Choroid plexus epithelial cell (primary cell): ENCODE measurements at regions not wholly inside any gene's neighbourhood (a gene's known extent, or its start where the extent isn't known, plus 50 kb on each side); places are given as distances from the start of the nearest gene placed in this dataset.

Source experiments
- DNase-seq: peaks from one replicate; pipeline ENCODE4 v3.0.0-alpha.2; 2010; ENCODE audit warnings: low read depth
- H3K4me3 ChIP-seq: 2 replicates; pipeline ENCODE4 v1.5.1; 2011; ENCODE audit warnings: low read depth, mild to moderate bottlenecking, control low read depth, low read length, moderate library complexity
- TF ChIP-seq, protein P1 (sequence below): conservative IDR thresholded peaks from 2 replicates; pipeline ENCODE4 v1.5.1; 2011; ENCODE audit warnings: low read depth, mild to moderate bottlenecking, control low read depth, inconsistent platforms, low read length, moderate library complexity

DNA sequence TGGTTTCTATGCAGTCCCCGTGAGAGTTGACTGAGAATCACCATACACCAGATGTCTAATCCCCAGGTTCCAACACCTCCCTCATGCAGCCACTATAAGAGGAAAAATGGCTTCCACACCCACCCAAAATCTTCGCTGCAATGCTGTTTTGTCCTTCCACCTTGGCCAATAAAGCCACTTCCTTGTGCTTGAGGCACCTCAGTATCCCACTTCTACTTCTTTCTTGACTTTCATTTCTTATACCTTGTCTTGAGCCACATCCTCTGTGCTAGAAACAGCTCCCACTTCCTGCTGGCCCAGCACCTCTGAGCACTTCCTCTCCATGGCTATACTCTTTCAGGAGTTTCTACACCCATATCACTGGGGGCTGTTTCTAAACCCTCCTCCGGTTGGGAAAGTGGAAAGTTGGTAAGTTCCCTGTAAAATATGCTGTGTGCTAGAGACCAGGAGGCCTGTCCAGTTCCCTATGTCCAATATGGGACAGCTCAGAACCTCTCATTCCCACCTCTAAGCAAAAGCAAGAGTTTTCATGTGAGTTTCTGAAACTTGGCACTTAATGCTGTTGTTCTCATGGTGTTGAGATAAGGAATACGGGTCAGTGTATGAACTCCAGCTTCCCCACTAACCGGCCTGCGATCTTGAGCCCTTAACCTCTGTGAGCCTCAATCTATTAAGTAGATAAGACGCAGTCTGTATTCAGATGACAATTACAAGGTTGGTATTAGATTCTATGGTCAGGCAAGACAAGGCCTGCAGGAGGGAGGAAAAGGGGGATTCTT is 209.1 kb upstream of the ID2 start:
- no peak for DNase-seq
- H3K4me3 ChIP-seq = no peak overlapping the region
- TF ChIP-seq, protein P1, sequence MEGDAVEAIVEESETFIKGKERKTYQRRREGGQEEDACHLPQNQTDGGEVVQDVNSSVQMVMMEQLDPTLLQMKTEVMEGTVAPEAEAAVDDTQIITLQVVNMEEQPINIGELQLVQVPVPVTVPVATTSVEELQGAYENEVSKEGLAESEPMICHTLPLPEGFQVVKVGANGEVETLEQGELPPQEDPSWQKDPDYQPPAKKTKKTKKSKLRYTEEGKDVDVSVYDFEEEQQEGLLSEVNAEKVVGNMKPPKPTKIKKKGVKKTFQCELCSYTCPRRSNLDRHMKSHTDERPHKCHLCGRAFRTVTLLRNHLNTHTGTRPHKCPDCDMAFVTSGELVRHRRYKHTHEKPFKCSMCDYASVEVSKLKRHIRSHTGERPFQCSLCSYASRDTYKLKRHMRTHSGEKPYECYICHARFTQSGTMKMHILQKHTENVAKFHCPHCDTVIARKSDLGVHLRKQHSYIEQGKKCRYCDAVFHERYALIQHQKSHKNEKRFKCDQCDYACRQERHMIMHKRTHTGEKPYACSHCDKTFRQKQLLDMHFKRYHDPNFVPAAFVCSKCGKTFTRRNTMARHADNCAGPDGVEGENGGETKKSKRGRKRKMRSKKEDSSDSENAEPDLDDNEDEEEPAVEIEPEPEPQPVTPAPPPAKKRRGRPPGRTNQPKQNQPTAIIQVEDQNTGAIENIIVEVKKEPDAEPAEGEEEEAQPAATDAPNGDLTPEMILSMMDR = no peak

DNA sequence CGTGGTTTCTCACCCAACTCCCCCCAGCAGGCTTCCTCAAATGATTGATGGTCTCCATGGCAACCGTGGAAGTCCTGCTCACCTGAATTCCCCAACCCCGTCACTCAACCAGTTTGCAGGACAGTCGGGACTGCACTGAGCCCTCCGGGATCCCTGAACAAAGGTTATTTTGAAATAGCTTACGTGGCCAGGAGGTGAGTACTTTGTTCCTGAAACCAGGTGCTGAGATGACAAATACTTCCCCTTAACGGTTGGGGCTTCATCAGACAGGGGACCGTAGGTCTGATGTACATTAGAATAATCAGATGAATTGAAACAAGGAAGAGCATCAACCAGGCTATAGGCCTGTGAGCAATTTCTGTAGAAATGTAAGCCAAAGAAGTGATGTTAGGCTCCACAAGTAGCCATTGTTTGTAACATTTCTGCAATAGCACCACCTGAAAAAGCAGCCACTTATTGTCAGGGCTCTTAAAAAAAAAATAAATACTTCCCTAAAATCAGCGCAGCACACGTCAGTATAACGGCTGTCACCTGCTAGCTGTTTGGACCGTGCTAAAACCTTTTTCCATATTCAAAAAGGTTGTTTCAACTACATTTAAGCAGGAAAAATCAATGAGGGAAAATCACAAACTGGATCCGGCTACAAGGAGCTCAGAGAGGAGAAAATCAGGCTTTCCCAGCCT is 206.4 kb upstream of the ID2 start:
- no peak for DNase-seq
- TF ChIP-seq, protein P1 = no peak
- H3K4me3 ChIP-seq = no peak overlapping the region

DNA sequence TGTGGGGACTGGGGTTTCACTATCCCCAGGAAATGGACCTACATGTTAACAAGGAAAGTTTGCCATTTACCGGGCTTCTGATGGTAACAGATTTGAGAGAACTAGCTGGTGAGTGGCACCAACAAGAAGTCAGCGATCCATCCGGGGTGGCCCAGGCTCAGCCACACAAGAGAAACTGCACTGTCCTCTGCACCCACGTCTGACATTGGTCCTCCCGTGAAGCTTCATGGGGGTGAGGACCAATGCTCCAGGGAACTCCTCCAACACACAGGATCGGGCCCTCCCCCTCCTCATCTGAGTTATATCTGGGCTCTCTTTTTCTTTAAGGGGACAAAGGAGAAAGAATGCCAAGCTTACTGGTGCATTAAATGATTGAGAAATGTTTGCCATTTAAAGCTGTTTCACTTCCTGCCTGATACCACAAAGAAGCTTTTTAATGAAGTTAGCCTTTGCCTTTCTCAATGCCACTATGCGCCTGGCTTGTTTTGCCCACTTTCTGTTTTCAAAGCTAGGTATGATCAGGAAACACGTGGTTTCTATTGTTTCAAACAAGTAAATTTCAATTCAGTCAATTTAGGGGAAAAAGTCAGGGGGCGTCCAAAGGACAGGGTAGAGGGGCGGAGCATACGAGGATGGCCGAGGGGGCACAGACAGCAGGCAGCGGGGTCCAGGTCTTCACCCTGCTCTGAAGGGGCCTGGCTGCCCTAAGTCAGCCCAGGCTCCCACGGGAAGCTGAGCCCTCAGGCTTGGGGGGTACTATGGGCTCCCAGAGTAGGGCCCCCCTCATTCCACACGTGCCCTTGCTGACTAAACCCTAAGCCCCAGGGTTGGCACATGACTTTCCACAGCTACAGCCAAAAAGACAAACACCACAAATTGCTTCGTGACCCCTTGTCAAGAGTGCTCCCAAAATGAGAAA is 204.0 kb upstream of the ID2 start:
- H3K4me3 ChIP-seq = no peak overlapping the region
- TF ChIP-seq, protein P1 = no peak
- no peak for DNase-seq

DNA sequence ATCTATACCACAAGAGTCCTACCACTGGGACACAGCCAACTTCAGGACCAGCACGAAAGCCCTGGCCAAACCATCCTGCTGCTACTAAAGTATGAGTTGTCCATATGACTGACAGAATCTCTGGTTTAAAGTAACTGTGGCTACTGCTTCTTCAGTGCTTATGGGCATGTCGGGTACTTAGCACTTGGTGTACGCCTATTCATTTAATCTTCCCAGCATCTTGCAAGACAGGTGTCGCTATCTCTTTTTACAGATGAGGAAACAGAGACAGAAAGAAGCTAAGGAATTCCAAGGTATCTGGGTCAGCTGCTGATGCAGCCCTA is 203.4 kb upstream of the ID2 start:
- DNase-seq = no peak
- TF ChIP-seq, protein P1 = no peak
- no peak overlapping the region for H3K4me3 ChIP-seq

DNA sequence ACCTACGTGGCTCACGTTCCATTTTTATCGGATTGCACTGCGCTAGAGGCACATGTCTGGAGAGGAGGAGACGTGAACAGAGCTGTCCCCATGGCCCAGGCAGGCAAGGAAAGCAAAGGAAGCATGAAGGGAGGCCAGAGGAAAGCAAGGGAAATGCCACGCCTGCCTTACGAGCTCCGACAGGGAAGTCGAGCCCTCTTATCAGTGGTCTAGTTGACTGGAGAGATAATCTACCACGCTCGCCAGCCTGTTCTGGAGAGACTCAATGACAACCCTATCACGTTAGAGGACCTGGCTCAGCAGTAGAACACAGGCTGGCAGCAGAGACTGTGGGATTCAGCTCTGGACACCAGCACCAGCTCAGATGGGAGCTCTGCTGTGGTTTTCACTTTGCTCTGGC is 202.6 kb upstream of the ID2 start:
- TF ChIP-seq, protein P1 = no peak
- DNase-seq = no peak
- no peak overlapping the region for H3K4me3 ChIP-seq

DNA sequence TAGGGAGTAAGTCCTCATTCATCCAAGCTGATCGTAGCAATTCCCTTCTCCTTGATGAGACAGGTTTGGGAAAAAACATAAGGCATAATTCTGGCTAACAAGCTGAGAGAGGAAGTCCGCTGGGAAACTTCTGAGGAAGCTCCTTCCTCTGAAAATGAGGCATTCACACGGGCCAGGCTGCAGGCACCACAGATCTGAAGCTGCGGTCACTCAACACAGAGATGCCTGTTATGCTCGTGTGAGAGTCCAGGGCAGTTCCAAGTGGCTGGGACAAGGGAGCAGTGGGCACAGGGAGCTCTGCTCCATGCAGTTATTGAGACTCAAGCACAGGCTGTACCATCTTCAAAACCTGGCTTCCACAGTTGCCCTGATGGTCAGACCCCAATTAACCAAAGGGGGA is 200.9 kb upstream of the ID2 start:
- no peak overlapping the region for H3K4me3 ChIP-seq

More for the DNA sequence above, 200.9 kb upstream of the ID2 start:
- DNase-seq = no peak
- TF ChIP-seq, protein P1 = no peak
